GM19238 (cell line): ENCODE measurements at regions not wholly inside any gene's neighbourhood (a gene's known extent, or its start where the extent isn't known, plus 50 kb on each side); places are given as distances from the start of the nearest gene placed in this dataset.
A peak's percentile ranks its signal among the peaks of the same experiment; 100 is the strongest.
"Not testable (repeated sequence)": the region's sequence is repeated elsewhere in the genome, so short reads cannot be mapped to it uniquely, and the experiment has no call there.

Experiments
- DNase-seq: peaks from one replicate; pipeline ENCODE4 v3.0.0; 2011; ENCODE audit warnings: low spot score; ENCODE audit not compliant: insufficient read length

- DNase-seq: no peak
These were observed 203.1 kb downstream of the ARHGEF9 start for GRCh38 chrX:63581906-63582305.

GRCh38 chrX:63581398-63581797 lies 203.6 kb downstream of the ARHGEF9 start:
- DNase-seq: no peak

GRCh38 chrX:63576533-63576932 lies 208.5 kb downstream of the ARHGEF9 start:
- DNase-seq: no peak

DNA sequence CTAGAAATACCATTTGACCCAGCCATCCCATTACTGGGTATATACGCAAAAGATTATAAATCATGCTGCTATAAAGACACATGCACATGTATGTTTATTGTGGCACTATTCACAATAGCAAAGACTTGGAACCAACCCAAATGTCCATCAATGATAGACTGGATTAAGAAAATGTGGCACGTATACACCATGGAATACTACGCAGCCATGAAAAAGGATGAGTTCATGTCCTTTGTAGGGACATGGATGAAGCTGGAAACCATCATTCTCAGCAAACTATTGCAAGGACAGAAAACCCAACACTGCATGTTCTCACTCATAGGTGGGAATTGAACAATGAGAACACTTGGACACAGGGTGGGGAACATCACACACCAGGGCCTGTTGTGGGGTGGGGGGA lies 209.3 kb downstream of the ARHGEF9 start:
- not testable (repeated sequence) for DNase-seq

GRCh38 chrX:63566856-63567255 lies 215.7 kb upstream of the SPIN4 start:
- DNase-seq: no peak

DNA sequence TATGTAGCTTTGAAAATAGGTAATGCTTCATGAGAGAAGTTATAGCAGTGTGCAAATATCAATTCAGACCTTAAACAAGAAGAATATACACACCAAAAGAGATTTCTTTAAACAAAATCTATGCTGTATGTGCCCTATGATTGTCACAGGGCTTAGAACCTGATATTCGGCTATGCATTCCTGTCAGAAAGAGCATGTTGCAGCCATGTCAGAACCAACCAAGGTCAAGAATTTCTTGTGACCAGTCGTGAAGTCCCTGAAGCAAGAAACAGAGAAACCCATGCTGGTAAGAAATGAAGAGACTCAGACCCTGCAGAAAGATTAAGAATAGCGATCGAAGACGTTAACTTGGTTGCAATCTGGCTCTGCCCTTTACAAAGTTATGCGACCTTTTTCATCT lies 210.3 kb upstream of the SPIN4 start:
- DNase-seq: no peak

DNA sequence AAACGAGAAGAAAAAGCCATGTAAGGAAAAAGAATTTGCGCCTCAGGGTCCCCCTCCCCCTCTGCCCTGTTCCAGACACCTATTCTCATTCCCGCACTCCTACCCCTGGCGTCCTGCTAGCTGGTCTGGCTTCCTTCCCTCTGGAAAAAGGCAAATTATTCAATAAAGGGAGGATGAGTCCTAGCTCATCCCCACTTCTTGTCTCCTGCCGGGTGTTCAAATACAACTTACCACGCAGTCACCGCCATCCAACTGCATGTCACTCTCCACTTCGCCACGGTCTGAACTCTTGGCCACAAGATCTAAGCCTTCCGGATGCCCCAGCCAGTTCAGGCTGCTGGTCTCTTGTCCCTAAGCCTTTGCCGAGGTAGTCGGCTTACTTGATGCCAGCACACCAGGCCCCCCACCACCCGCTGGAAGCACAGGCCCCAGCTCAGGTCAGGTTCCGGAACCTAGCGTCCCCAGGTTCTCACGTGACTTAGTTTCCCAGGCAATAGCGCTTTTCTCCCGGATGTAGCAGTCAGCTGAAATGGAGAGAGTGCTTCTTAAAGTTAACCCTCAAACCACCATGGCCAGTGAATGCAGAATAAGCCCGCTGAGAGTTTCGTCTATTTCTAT lies 209.6 kb upstream of the SPIN4 start:
- DNase-seq: peak; percentile 24

GRCh38 chrX:63551856-63552255 lies 200.7 kb upstream of the SPIN4 start:
- DNase-seq: no peak

GRCh38 chrX:63530654-63531053 lies 179.5 kb upstream of the SPIN4 start:
- no peak for DNase-seq

DNA sequence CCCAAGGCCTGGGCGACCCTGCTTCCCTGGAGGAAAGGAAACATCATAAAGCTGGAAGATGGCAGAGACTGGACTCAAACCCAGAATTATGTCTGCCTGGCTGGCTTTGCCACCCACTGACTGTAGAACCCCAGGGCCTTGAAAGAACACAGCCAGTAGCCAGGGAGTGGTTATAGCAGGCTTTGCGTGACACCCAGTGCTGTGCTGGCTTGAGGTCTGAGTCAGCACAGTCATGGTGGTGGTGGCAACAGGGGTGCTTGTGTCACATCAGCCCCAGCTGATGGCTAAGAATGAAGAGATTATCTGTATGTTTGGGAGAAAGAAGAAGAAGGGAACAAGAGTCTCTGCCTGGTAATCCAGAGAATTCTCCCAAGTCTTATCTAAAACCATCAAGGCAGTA lies 178.8 kb upstream of the SPIN4 start:
- DNase-seq: no peak

DNA sequence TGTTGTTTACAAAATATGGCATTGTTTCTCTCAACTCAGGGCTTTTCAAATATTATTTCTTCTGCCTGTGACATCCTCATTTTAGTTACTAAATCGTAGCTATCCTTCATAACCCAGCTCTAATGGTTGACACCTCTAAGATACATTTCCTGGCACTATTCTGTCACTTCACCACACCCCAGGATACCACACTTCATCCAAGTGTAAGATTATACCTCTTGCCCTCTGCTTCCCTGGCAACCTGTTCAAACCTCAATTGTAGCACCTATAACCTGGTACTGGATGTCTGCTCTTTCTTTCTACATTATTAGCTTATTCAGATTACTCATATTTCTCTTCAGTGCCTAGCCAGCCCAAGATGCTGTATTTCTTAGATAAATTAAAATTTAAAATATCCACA lies 175.7 kb upstream of the SPIN4 start:
- no peak for DNase-seq

GRCh38 chrX:63525491-63525890 lies 174.4 kb upstream of the SPIN4 start:
- no peak for DNase-seq

GRCh38 chrX:63519368-63519767 lies 168.2 kb upstream of the SPIN4 start:
- not testable (repeated sequence) for DNase-seq

- DNase-seq: no peak
These were observed 163.5 kb upstream of the SPIN4 start for GRCh38 chrX:63514569-63515080.

- no peak for DNase-seq
These were observed 162.9 kb upstream of the SPIN4 start for GRCh38 chrX:63513825-63514568.

- no peak for DNase-seq
These were observed 160.2 kb upstream of the SPIN4 start for GRCh38 chrX:63511361-63511760.

- no peak for DNase-seq
These were observed 157.5 kb upstream of the SPIN4 start for GRCh38 chrX:63508668-63509067.

DNA sequence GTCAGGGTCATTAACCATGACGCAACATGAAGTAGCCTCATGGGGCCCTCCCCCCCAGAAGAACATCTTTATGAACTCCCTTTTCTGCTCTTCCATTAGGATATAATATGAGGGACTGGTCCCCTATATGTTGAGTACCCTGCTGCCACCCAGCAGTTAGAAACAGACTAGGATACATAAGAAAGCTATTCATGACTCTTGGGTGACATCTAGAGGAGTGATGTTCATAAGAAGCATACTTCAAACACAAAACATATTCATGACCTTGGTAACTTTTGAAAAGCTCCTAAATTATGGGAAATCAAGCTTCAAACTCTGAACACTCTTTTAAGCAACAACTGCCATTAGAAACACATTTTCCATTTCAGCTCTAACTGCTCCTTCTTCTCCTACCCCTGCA lies 155.2 kb upstream of the SPIN4 start:
- no peak for DNase-seq

- DNase-seq: no peak
These were observed 152.4 kb upstream of the SPIN4 start for GRCh38 chrX:63503541-63503940.

GRCh38 chrX:63488546-63489373 lies 137.6 kb upstream of the SPIN4 start:
- DNase-seq: no peak

GRCh38 chrX:63475200-63475599 lies 124.1 kb upstream of the SPIN4 start:
- DNase-seq: no peak

- DNase-seq: no peak
These were observed 119.9 kb upstream of the SPIN4 start for GRCh38 chrX:63471004-63471403.
